HG03103 (cell line): ENCODE measurements at regions not wholly inside any gene's neighbourhood (a gene's known extent, or its start where the extent isn't known, plus 50 kb on each side); places are given as distances from the start of the nearest gene placed in this dataset.

ENCODE experiments used
- ATAC-seq: cut with Tn5 transposase; IDR thresholded peaks from one replicate; pipeline ENCODE4 v1.9.1; 2021; ENCODE audit warnings: low read depth; ENCODE audit not compliant: unreplicated experiment

GRCh38 chr4:179823342-179823741 lies 2381.1 kb upstream of the AGA start:
- ATAC-seq, result no peak

GRCh38 chr4:179831274-179831673 lies 2389.0 kb upstream of the AGA start:
- ATAC-seq, result no peak

GRCh38 chr4:179836179-179837075 lies 2394.2 kb upstream of the AGA start:
- no peak for ATAC-seq

GRCh38 chr4:179843370-179843769 lies 2399.8 kb upstream of the TENM3 start:
- no peak for ATAC-seq

- no peak for ATAC-seq
Observed at GRCh38 chr4:179855469-179855868, 2387.7 kb upstream of the TENM3 start.

GRCh38 chr4:179858221-179858620 lies 2385.0 kb upstream of the TENM3 start:
- ATAC-seq, result no peak

GRCh38 chr4:179867300-179867878 lies 2375.8 kb upstream of the TENM3 start:
- ATAC-seq, result peak; percentile 98

GRCh38 chr4:179871726-179872125 lies 2371.5 kb upstream of the TENM3 start:
- no peak for ATAC-seq

GRCh38 chr4:179872755-179873154 lies 2370.4 kb upstream of the TENM3 start:
- ATAC-seq, result no peak

GRCh38 chr4:179880756-179881155 lies 2362.4 kb upstream of the TENM3 start:
- no peak for ATAC-seq

- no peak for ATAC-seq
Observed at GRCh38 chr4:179894066-179894778, 2349.0 kb upstream of the TENM3 start.

- no peak for ATAC-seq
Observed at GRCh38 chr4:179919587-179919986, 2323.6 kb upstream of the TENM3 start.

GRCh38 chr4:179927473-179927872 lies 2315.7 kb upstream of the TENM3 start:
- no peak for ATAC-seq

GRCh38 chr4:179941911-179942310 lies 2301.3 kb upstream of the TENM3 start:
- no peak for ATAC-seq

GRCh38 chr4:179976777-179977176 lies 2266.4 kb upstream of the TENM3 start:
- no peak for ATAC-seq

GRCh38 chr4:179977378-179977777 lies 2265.8 kb upstream of the TENM3 start:
- no peak for ATAC-seq

- no peak for ATAC-seq
Observed at GRCh38 chr4:179981161-179981560, 2262.0 kb upstream of the TENM3 start.

GRCh38 chr4:179989975-179990374 lies 2253.2 kb upstream of the TENM3 start:
- peak; percentile 100 for ATAC-seq

GRCh38 chr4:180009316-180009715 lies 2233.9 kb upstream of the TENM3 start:
- ATAC-seq, result no peak

GRCh38 chr4:180028682-180029081 lies 2214.5 kb upstream of the TENM3 start:
- no peak for ATAC-seq

GRCh38 chr4:180031330-180031729 lies 2211.9 kb upstream of the TENM3 start:
- ATAC-seq, result no peak
